Rectal smooth muscle tissue (tissue), 1 donor: ENCODE measurements at regions not wholly inside any gene's neighbourhood (a gene's known extent, or its start where the extent isn't known, plus 50 kb on each side); places are given as distances from the start of the nearest gene placed in this dataset.
"Not testable (repeated sequence)": the region's sequence is repeated elsewhere in the genome, so short reads cannot be mapped to it uniquely, and the experiment has no call there.

Source experiments
- H3K27ac ChIP-seq: one replicate; pipeline ENCODE4 v1.7.0; 2013; ENCODE audit warnings: low read depth, low read length, inconsistent platforms
- H3K27me3 ChIP-seq: one replicate; pipeline ENCODE4 v1.7.0; 2013; ENCODE audit warnings: low read length; ENCODE audit not compliant: control insufficient read depth, insufficient read depth
- H3K36me3 ChIP-seq: one replicate; pipeline ENCODE4 v1.7.0; 2013; ENCODE audit warnings: low read length; ENCODE audit not compliant: control insufficient read depth, insufficient read depth
- H3K4me1 ChIP-seq: one replicate; pipeline ENCODE4 v1.7.0; 2013; ENCODE audit warnings: low read length; ENCODE audit not compliant: control insufficient read depth, insufficient read depth
- H3K4me3 ChIP-seq: one replicate; pipeline ENCODE4 v1.7.0; 2013; ENCODE audit warnings: low read length
- H3K9ac ChIP-seq: one replicate; pipeline ENCODE4 v1.7.0; 2013; ENCODE audit warnings: low read length

DNA sequence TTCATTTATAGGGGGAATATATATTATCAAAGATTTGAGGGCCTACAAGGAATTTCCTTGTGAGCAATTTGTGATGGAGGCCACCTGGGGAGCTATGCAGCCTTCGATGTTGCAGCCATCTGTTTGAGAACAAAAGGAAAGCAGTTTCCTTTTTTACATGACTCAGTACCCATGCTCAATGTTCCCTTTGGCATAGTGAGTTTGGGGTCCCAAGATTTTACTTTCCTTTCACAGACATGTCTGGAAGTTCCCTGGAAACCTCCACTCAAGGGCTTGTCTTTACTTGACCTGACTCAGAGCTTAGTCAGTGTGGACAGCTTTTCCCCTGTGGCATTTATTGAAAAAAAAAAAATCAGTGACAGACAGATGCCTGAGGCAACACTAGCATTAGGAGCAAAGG is 73.5 kb upstream of the VIPR2 start:
- Histone ChIP-seq H3K27ac (no peak overlapping the region), H3K4me1 (no peaks in the 10 kb centered on the region), H3K36me3 (no peaks in the 10 kb centered on the region), H3K4me3 (no peak overlapping the region), H3K9ac (no peak overlapping the region), H3K27me3 (no peaks in the 10 kb centered on the region)

DNA sequence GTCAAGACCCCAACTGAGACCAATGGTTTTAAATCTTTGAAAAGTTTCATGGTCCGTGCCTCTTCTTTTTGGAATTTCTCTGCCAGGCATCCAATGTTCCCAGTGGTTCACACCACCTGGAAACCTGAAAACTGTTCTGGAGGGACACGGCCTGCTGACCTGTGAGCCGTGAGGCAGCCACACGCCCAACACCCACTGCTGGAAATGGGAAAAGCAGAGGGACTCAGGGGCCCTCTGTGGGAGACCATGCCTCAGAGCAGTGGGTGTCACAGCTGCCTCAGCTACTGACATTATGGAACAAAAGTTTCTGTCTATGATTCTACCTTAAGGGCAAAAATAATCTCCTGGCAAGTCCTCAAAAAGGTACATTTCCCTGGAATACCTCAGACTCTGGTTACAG is 70.4 kb upstream of the VIPR2 start:
- H3K36me3 ChIP-seq = no peaks in the 10 kb centered on the region
- H3K27ac ChIP-seq = no peak overlapping the region
- H3K27me3 ChIP-seq = no peaks in the 10 kb centered on the region
- no peak overlapping the region for H3K9ac ChIP-seq
- H3K4me1 ChIP-seq = peaks cover 7% of the 10 kb centered on the region
- H3K4me3 ChIP-seq = no peak overlapping the region

- H3K4me1 ChIP-seq = peaks cover 7% of the 10 kb centered on the region
- no peaks in the 10 kb centered on the region for H3K36me3 ChIP-seq
- no peak overlapping the region for H3K9ac ChIP-seq
- H3K27ac ChIP-seq = no peak overlapping the region
- H3K27me3 ChIP-seq = no peaks in the 10 kb centered on the region
- H3K4me3 ChIP-seq = no peak overlapping the region
Observed at GRCh38 chr7:159213253-159213652, 68.6 kb upstream of the VIPR2 start.

- Histone ChIP-seq H3K27me3 (no peaks in the 10 kb centered on the region), H3K9ac (no peak overlapping the region), H3K4me3 (no peak overlapping the region), H3K36me3 (no peaks in the 10 kb centered on the region), H3K4me1 (peaks cover 7% of the 10 kb centered on the region), H3K27ac (no peak overlapping the region)
Observed at GRCh38 chr7:159212226-159212625, 67.6 kb upstream of the VIPR2 start.

DNA sequence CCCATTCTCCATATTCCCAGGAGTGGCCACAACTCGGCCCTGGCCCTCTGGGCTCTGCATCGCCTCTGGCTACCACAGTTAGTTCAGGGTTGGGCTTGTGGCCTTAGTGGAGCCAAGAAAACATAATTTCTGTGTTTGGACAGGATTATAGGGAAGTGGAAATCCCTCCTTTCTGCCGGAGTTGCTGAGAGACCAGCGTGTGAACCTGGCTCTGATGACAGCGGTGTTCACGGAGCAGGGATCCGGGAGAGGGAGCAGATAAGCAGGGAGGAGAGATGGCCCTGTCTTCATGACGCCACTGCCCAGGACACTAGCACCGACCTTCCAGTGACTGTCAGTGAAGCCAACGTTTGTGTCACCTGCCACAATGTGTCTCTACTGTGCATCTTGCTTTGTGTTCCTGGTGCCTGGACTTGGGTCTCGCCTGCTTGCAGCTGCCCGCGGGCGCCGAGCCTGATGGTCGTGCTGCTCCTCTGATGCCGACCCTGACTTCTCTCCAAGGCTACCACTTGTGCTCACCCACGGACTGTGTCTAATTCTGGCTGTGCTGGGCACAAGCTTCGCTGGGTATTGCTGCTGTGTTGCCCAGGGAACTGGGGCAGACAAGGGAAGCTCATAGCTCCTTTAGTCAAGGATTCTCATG is 67.0 kb upstream of the VIPR2 start:
- no peak overlapping the region for H3K27ac ChIP-seq
- H3K36me3 ChIP-seq = no peaks in the 10 kb centered on the region
- H3K9ac ChIP-seq = no peak overlapping the region
- H3K4me1 ChIP-seq = peaks cover 7% of the 10 kb centered on the region
- no peak overlapping the region for H3K4me3 ChIP-seq
- H3K27me3 ChIP-seq = no peaks in the 10 kb centered on the region

DNA sequence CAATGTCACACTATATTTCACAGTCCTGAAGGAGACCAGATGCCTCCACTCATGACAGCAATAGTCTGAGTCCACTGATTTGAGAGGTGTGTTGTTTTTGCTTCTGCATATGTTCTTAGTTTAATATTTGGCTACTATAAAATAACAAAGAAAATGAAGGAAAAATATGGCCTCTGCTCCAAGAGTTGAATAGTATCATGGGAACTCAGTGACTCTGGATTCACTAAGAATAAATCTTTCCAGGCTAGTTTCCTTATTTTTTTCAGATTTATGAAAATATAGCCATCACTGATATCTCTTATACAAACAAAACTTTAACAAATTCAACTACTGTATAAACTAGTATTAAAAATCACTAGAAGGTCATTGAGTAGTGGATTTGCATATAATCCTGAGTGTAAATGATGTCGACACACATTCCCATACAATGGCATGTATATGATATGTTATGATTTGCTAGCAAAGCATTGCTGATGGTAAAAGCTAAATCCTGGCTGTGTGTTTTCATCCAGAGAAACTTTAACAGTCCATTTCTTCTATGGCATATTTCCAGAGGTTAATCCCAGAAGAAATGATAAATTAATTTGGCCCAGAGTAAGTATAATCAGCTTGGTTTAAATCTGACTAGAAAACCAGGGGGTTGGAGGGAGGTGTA is 66.0 kb upstream of the VIPR2 start:
- no peak overlapping the region for H3K4me3 ChIP-seq
- no peak overlapping the region for H3K9ac ChIP-seq
- H3K36me3 ChIP-seq = no peaks in the 10 kb centered on the region
- H3K4me1 ChIP-seq = peaks cover 7% of the 10 kb centered on the region
- H3K27me3 ChIP-seq = no peaks in the 10 kb centered on the region
- no peak overlapping the region for H3K27ac ChIP-seq

DNA sequence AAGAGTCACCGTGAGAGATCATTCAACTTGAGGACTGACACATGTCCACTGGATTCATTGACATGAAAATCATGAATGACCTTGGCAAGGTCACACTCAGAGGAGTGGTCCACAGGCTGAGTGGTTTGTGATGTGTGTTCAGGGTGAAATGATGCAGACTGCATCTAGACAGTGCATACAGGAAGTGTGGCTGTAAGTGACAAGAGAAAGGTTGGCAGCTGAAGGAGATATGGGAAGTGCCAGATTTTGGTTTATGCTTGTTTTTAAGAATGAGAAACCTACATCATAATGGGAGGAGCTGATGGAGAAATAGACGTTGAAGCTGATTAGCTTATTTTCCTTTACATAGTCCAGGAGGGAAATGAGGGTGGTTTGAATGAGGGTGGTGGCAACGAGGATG is 64.8 kb upstream of the VIPR2 start:
- Histone ChIP-seq H3K36me3 (no peaks in the 10 kb centered on the region), H3K27ac (no peak overlapping the region), H3K9ac (no peak overlapping the region), H3K4me3 (no peak overlapping the region), H3K4me1 (peaks cover 7% of the 10 kb centered on the region), H3K27me3 (no peaks in the 10 kb centered on the region)

- Histone ChIP-seq H3K36me3 (no peaks in the 10 kb centered on the region), H3K4me1 (peaks cover 7% of the 10 kb centered on the region), H3K27ac (no peak overlapping the region), H3K27me3 (no peaks in the 10 kb centered on the region), H3K4me3 (no peak overlapping the region), H3K9ac (no peak overlapping the region)
Observed at GRCh38 chr7:159207951-159208350, 63.3 kb upstream of the VIPR2 start.

DNA sequence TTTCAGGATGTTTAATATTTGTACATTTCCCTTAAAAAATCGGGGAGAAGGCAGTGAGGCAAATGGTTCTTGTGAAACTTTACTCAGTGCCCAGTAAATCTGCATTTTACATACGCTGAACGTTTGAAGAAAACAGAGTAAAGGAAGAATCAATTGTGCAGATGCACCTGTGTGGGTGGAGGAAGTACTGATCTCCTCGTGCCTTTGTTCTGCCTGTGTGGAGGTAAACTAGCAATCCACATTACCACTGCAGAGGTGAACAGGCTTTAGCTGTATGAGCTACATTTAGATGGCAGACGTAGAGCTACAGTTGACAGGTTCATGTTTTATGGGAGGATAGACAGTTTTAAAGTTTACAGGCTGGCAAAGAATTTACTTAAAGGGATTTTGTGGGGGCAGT is 62.7 kb upstream of the VIPR2 start:
- Histone ChIP-seq H3K4me3 (no peak overlapping the region), H3K27me3 (no peaks in the 10 kb centered on the region), H3K4me1 (peaks cover 7% of the 10 kb centered on the region), H3K36me3 (no peaks in the 10 kb centered on the region), H3K27ac (no peak overlapping the region), H3K9ac (no peak overlapping the region)

- Histone ChIP-seq H3K4me3 (no peak overlapping the region), H3K27me3 (no peaks in the 10 kb centered on the region), H3K4me1 (no peaks in the 10 kb centered on the region), H3K9ac (no peak overlapping the region), H3K36me3 (no peaks in the 10 kb centered on the region), H3K27ac (no peak overlapping the region)
Observed at GRCh38 chr7:159205833-159206232, 61.2 kb upstream of the VIPR2 start.

GRCh38 chr7:159204664-159205063 is 60.0 kb upstream of the VIPR2 start:
- Histone ChIP-seq H3K4me1 (no peaks in the 10 kb centered on the region), H3K4me3 (no peak overlapping the region), H3K27ac (no peak overlapping the region), H3K27me3 (no peaks in the 10 kb centered on the region), H3K9ac (no peak overlapping the region), H3K36me3 (no peaks in the 10 kb centered on the region)

DNA sequence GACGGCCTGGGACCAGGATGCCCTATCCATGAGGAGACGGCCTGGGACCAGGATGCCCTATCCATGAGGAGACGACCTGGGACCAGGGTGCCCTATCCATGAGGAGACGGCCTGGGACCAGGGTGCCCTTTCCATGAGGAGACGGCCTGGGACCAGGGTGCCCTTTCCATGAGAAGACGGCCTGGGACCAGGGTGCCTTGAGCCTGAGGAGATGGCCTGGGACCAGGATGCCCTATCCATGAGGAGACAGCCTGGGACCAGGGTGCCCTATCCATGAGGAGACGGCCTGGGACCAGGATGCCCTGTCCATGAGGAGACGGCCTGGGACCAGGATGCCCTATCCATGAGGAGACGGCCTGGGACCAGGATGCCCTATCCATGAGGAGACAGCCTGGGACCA is 58.6 kb upstream of the VIPR2 start:
- not testable (repeated sequence) for H3K9ac ChIP-seq, H3K36me3 ChIP-seq, H3K27me3 ChIP-seq, H3K4me3 ChIP-seq, H3K4me1 ChIP-seq, H3K27ac ChIP-seq

DNA sequence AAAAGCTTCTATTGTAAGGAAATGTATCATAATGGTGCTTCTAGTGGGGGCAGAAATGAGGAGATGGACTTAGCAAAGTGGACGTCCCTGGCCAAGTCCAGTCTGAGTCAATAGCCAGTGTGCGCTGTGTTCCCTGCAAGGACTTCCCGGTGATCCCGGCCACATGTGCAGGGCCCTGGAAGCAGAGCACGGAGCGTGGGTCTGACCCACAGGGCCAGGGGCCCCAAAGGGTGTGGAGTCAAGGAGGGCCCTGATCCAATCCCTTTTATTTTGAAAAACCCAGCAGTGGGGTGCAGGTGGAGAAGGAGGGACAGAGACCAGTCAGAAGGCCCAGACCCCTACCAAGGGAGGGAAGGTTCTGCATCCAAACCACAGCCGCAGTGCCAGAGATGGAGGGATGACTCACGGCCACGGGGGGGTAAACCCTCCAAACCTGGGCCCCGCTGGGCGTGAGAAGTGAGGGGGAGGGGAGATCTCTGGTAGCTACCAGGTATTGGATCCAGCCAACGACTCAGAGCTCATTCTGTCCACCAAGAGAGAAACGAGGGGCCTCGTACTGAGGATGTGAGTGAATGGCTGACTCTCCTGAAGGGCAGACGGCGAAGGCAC is 57.2 kb upstream of the VIPR2 start:
- Histone ChIP-seq H3K9ac (no peak overlapping the region), H3K27me3 (no peaks in the 10 kb centered on the region), H3K4me3 (no peak overlapping the region), H3K36me3 (no peaks in the 10 kb centered on the region), H3K27ac (no peak overlapping the region), H3K4me1 (no peaks in the 10 kb centered on the region)
